ENCODE measurements at regions not wholly inside any gene's neighbourhood (a gene's known extent, or its start where the extent isn't known, plus 50 kb on each side); places are given as distances from the start of the nearest gene placed in this dataset.

DNA sequence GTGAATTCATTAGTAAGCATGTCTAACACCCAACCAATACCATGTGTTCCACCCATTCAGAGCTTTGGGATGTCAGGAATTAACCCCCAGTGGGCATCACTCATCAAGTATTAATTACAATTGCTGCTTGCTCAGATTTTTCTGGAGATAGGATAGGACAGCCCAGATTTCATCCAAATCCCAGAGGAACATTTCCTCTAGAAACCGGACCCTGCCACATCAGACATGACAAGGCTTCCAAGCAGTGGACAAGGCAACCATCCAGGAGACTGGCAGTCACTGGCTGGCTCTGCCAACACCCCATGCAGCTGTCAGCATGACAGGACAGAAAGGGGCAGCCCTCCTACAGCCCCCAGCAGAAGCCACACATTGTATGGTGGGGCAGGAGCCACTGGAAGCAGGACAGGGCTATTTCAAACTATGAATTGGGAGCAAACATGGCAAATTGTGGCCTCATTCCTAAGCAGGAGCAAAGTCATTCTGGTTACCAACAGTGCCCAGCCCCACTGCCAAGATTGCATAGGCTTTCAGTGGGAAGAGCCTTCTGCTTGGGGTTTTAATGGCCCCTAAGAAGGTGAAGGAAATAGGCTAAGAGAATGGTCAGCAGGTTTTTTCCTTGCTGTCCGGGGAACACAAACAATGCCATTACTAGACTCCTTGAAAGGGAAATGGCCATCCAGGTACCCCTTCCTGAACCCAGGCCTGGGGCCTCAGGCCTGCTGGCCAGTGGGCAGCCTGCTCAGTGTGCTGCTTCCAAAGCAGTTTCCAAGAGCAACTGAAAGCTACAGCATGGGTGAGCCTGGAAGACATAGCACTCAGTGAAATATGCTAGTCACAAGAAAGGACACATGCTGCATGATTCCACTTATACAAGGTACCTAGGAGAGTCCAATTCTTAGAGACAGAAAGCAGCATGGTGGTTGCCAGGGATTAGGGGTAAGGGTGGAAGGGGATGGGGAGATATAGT, 294.7 kb upstream of the SLC30A5 start:
- DNase-seq (ENCODE audit: low read depth in 2 of 2): no peak

DNA sequence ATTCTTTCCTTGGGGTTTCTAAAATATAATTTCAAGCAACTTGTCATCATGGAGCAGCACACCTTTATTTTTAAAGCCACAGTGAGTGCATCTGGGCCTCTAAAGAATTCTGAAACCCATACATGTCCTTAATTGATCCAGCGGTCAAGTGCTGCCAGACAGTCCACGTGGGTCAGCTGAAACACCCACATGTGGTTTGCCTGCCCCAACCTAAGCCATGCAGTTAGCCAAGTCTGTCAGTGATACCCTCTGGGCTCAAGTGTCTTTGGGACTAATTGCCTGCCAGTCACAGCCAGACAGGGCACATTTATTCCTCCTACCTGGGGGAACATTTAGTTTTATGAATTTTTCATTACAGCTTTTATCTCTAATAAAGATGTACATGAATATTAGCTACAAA, 291.4 kb upstream of the SLC30A5 start:
- DNase-seq (ENCODE audit: low read depth in 2 of 2): no peak

DNA sequence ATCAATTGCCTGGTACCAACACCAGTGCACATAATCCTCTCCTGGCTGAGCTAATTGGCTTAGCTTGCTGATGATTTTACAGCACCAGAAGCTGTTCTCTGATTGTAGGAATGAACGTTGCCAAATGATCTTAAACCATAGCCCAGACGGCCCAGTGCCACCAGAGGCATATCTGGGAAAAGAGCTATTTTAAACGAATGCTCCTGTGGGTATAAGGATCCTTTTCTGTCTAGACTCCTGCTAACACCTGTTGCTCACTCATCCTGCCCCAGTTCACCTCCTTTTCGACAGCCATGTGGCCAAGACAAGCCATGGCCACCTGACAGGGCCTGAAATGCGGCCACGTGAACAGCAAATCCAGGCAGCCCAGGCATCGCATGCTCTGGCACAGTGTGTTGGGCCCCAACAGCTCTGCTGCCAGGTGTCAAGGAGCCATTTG, 289.9 kb upstream of the SLC30A5 start:
- no peak for DNase-seq (ENCODE audit: low read depth in 2 of 2)

DNA sequence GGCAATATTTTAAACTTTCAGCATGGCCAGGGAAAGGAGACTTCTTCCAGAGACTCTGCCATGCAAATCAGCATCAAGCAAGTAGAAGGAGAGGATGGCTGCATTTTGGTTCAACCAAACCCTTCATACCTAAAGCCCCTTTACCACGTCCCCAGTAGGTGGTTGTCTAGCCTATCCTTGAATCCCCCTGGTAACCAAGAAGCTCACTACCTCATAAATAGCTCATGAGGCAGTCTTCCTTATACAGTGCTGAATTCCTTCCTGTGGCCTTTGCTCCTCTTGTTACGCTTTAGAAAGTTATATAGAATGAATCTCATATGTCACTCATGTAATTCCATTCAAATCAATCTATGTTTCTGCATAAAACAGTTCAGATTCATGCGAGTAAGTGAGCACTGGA, 289.5 kb upstream of the SLC30A5 start:
- no peak for DNase-seq (ENCODE audit: low read depth in 2 of 2)

DNA sequence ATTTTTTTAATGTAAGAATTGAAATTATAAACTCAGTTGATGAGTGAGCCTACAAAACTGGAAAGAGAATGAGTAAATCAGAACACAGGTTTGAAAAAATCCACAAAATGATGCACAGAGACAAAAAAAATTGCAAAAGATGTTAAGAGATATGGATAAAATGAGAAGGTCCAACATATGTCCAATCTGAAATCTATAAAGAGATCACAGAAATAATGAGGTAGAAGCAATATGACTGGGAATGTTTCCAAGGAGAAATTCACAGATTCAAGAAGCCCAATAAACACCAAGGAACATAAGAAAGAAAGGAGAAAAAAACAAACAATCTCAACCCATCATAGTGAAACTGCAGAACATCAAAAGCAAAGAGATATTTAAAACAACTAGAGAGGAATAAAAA, 288.4 kb upstream of the SLC30A5 start:
- DNase-seq (ENCODE audit: low read depth in 2 of 2): no peak

DNA sequence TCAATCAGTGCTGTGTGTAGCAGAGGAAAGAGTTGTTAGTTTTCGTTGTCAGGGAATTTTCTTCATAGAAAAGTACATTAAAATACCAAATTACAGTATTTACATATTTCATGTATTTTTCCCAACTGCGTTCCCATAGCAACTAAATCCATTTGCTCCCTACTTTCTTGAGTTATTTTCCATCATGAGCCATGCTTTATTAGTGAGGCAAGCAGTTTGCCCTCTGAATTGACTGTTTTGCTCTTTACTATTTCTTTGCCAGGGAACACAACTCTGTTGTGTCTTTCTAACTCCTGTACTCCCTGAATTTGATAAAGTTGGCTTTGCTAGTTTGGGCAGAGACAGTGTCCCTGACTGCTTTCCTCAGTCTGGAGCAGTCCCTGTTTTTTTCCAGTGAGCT, 276.2 kb upstream of the SLC30A5 start:
- no peak for DNase-seq (ENCODE audit: low read depth in 2 of 2)

DNA sequence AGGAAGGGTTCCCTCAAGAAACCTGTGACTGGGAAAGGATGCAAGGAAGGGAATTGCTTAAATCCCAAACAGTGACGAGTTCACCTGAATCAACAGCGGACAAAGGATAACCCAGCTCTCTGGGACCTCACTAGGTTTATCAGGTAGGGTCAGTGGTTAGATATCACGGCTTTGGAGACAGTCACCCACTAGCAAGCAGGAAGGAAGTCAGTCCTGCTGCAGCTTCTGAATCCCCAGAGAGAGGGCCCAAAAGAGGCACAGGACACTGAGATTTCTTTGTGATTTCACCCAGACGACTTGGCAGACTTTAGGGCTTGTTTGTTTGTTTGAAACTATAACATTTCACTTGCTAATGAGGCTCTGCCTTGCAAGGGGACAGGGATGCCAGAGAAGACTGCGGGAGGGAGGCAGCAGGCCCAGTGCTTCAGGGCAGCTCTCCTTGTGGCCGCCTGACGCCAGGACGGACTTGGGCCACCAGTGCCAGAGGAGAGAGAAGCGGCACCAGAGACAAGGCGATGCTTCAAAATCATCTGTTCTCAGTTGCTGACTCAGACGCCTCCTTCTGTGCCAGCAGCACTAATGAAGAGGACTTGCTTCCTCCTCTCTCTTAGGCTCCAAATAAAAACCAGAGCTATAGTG, 275.6 kb upstream of the SLC30A5 start:
- DNase-seq (ENCODE audit: low read depth in 2 of 2): no peak

DNA sequence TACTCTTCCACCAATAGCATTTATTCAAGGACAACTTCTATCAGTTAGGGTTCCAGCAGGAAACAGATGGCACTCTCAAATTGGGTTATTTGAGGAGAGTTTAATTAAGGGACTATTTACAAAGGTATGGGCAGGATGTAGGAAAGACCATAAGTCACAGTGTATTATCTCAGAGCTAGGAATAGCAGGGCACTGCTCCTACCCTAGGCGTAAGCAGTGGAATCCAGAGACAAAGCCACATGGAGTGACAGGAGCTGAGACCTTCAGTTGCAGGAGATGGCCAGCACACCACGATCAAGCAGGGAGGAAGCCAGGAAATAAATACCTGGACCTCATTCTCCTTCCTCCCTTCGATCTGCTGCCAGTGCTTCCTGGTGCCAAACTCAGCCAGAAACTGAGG, 274.9 kb upstream of the SLC30A5 start:
- no peak for DNase-seq (ENCODE audit: low read depth in 2 of 2)

DNA sequence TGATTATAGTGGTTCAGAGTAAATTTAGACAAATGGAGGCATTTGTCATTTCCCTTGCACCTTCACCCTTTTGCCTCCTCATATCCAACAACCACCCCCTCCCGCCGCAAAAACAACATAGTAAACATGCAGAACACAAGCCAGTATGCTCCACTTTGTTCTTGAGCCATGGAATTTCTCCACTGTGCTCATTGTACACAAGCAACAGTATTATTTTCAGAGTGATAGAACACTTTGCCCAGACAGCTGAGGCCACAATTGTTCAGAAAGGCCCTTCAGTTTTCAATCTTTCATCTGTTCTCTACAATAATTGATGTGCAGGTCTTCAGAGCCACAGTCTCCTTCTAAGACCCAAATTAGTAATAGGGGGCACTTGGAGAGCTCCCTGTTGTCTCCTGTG, 272.8 kb upstream of the SLC30A5 start:
- DNase-seq (ENCODE audit: low read depth in 2 of 2): no peak

DNA sequence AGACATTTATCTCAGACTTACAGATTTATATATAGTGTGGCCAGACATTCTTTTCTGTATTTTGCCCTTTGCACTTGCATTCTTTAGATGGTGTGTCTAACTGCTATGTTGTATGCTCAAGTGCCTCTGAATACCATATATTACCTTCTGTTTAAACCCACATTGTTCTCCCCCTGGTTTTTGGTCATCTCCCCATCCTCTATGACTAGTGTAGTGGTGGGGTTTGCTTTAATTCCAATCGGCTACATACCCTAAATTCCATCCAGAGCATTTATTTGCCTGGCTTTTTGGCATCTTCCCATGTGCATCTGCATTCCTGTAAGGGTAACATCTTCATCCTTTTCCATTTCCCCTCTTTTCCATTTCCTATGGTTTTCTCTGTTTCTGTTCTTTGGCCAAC, 271.0 kb upstream of the SLC30A5 start:
- DNase-seq (ENCODE audit: low read depth in 2 of 2): no peak

DNA sequence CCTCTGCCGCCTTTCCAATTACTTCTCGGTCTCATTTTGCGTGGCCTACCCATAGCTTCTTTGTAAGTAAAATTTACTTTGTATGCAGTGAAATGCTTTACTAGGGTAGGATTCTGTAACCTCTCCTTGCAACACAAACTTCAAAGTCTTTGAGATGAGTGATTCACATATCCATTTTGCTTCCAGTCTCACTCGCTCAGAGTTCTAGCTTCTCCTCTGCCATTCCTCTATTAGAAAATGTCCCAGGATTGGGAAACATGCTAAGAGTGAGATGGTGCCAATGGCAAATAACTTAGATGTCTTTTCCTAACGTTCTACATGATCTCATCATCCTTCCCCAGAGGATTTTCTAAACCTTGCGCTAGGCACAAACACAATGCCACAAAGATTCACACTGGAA, 270.5 kb upstream of the SLC30A5 start:
- no peak for DNase-seq (ENCODE audit: low read depth in 2 of 2)

DNA sequence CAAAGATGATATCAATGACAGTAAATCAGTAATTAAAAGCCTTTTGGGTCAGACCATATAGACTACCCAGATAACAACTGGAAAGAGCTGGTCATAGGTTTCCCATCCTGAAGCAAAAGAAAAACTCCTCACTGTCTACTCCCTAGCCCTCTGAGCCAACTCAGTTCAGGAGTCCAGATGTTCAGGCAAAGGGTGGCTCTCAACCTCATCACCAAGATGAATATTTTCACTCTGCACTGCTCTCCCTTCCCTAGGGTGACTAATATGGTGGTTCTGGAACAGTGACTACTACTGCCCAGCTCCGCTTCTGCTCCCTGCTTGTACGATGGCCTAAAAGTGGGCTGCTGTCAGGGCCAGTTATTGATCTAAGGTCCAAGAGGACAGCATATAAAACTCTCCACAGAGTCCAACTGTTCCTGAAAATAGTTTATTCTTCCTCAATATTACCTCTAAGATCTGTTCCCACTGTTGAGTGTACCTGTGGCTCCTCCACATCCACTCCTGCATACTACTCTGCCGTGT, 263.4 kb upstream of the SLC30A5 start:
- DNase-seq (ENCODE audit: low read depth in 2 of 2): no peak

DNA sequence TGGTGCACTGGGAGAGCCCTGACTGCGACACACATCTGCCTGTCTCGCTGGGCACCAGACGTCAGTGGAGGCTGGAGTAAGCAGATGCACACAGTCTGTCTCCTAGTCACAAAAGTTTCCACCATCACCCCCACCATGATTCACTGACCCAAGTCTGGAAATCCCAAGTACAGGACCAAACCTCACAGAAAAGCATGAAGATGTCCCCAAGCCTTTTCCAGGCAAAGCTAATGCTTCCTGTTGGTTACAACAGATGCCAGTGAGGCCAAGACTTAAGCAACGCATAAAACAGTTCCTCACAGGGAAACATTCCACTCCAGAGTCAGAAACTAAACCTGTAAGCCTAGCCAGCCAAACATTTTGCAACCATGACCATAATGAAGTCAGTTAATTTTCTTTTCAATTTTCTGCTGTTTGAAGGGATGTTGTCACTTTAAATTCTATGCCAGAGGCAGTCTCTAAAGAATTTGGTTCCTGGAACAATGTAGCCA, 259.3 kb upstream of the SLC30A5 start:
- no peak for DNase-seq (ENCODE audit: low read depth in 2 of 2)

DNA sequence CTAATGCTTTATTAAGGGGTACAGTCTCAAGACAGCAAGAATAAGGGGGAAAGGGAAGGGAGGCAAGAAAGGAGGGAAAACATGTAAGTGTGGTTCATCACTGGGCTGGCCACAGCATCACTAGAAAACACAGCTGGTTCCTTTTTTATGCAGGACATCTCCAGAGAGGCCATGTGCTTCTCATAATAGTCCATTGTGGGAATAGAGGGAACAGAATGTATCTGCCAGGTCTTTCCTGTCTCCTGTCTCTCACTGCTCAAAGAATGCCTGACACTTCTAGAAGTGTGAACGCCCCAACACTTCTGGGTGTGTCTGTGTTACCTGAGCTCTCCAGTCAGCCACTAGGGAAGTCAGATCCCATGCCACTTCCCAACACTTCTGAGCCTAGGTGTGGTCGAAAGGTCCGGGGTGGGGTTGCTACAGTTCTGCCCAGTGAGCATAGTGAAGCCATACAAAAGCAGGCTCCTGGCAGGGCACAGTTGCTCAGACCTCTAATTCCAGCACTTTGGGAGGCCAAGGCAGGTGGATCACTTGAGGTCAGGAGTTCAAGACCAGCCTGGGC, 255.6 kb upstream of the SLC30A5 start:
- no peak for DNase-seq (ENCODE audit: low read depth in 2 of 2)

DNA sequence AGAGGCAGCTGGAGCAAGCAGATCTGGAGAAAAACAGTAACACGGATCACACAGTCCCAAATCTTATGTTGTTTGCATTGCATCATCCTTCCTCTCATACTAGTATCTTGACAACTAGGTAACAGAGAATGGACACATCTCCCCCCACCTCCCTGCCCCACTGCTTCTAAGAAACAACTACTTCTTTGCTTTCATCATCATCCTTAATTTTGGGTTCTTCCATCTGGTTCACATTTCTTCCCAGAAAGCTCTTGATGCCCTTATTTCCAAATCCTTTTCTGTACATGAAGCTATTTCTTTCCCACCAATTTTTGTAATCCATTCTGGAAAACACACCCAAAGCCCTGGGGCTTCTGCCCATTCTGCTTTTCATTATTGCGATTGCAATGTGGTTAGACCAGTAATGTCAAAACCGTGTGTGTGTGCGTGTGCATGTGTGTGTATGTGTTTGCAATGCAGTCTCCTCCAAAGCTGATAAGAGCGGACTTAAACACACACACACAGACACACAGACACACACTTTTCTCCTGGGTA, 254.7 kb upstream of the SLC30A5 start:
- DNase-seq (ENCODE audit: low read depth in 2 of 2): no peak

DNA sequence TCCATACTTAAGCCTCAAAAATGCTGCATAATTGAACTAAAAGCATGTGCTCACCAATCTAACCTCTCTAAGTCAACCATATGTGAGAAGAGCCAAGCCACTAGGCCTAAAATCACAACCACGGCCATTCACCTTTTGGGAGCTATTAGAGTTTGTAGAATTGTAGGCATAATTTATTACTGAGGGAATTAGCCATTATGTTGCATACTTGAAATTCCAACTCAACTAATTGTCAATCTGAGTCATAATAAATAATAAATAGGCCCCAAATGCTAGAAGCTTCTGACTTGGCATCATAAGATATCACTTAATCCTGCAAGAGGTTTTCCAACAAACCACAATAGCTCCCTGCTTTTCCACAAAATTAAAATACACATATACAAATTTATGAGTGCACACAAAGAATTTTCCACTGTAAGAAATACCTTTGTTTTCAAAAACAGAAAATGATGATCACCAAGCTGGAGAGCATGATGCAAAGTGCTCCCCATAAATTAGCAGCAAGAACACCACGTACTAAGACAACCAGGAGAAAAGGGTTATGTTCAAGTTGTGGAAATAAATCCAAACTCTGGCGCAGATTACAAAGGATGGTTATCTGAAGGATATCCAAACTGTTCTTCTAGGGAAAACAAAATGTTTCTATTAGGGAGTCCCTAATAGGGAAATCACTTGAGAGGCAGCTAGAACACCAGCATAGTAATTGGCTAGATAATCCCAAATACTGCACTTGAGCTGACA, 250.0 kb upstream of the SLC30A5 start:
- no peak for DNase-seq (ENCODE audit: low read depth in 2 of 2)

DNA sequence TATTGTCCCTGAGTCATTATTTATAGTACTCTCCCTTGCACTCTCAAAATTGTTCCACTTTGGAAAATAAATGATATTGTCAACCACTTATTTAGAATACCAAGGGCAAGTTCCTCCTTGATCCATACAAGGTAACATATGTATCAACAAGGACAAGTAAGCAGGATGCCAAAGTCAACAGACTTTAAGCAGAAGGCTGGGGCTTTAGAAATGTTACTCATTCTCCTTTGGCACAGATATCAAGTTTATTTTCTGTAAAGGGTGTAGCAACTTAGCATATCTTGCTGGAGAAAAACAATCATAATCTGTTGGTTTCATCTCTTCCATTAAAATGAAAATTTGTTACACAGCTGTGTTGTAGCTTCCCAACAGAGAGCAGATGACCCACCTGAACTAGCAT, 248.7 kb upstream of the SLC30A5 start:
- no peak for DNase-seq (ENCODE audit: low read depth in 2 of 2)

DNA sequence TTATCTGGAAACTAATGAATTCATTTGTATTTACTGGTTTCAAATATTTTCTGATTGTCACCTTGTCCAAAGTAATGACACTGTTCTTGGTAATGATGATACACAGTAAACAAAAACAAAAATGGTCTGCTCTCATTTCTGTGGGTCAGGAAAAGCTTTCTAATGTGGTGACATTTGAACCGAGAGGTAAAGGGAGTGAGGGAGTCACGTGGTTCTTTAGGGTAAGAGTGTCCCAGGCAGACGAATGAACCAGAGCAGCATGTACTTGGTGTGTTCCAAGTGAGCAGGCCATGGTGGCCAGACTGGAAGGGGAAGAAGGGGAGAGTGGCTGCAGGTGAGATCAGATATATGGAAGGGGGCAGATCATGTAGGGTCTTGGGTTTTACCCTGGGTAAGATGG, 247.0 kb upstream of the SLC30A5 start:
- no peak for DNase-seq (ENCODE audit: low read depth in 2 of 2)

DNA sequence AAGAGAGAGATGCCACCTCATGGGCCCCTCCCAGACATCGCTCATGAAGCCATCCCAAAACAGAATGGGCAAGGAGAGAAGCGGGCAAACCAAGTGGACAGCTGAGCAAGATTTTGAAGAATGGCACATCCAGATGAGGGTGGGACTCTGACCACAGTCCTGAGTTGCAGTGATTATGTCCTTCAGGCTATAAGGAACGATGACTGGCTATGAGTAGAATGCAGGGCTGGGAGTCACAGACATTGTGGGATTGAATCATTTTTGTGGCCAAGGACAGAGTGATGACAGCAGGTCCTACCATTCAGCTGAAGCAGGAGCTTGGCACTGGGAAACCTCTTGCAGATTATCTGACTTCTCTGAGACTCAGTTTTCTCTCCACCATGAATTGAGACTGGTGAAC, 245.7 kb upstream of the SLC30A5 start:
- no peak for DNase-seq (ENCODE audit: low read depth in 2 of 2)

DNA sequence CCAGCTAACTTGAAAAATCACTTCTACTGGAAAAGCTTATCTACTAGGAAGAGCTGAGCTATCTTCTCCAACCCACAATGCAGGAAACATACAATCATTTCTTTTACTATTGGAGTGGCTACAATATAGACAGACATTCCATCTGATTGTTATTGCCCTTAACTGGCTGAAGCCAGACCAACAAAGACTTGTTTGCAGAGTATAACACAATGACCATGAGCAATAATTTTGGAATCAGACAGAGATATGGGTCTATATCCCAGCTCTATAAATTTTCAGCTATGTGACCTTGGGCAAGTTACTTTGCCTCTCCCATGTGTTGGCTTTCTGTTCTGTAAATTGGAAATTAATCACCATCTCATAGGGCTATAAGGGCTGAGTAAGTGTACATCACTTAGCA, 244.7 kb upstream of the SLC30A5 start:
- DNase-seq (ENCODE audit: low read depth in 2 of 2): no peak

DNA sequence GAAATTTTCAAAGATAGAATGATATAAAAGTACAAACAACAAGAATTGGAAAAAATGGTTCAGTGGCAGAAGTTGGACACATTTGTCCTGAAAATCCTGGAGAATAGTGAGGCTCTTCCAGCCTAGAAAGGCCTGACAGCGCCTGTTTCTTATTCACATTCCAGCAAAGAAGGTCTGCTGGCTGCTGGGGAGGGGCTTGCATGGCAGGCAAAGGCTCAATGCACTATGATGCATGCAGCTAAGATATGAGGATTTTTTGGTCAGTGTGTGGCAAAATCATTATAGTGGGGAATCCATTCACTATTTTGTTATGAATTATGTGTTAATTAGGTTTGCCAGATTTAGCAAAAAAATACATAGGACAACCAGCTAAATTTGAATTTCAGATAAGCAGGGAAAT, 243.9 kb upstream of the SLC30A5 start:
- DNase-seq (ENCODE audit: low read depth in 2 of 2): no peak

DNA sequence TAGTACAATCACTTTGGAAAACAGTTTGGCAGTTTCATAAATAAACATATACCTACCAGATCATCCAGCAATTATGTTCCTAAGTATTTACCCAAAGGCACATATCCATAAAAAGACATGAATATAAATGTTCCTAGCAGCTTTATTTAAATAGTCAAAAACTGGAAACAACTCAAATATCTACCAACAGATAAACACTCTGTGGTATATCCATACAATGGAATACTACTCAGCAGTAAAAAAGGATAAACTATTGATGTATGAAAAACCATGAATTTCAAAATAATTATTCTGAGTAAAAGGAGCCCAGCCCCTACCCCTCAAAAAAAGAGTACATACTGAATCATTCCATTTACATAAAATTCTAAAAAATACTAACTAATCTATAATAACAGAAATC, 232.7 kb upstream of the SLC30A5 start:
- no peak for DNase-seq (ENCODE audit: low read depth in 2 of 2)

All from stimulated activated CD8-positive, alpha-beta memory T cell treated with anti-CD3 and anti-CD28 coated beads, Interleukin-7, amount 100 ng/mL, for 1 hour (primary cell).